H1 (cell line): ENCODE measurements at regions not wholly inside any gene's neighbourhood (a gene's known extent, or its start where the extent isn't known, plus 50 kb on each side); places are given as distances from the start of the nearest gene placed in this dataset.

Source experiments
- BCL11A ChIP-seq, 2 experiments: IDR thresholded peaks; one replicate each; pipeline ENCODE4 v1.6.1; 2011; ENCODE audit warnings: low read depth in 2 of 2, low read length in 2 of 2, mild to moderate bottlenecking in 2 of 2
- CTBP2 ChIP-seq: IDR thresholded peaks from 2 replicates; pipeline ENCODE4 v1.7.0; 2011; ENCODE audit warnings: borderline replicate concordance, mild to moderate bottlenecking, moderate library complexity, mixed read lengths, low read length; ENCODE audit not compliant: insufficient read depth, insufficient read length
- EP300 ChIP-seq, 2 experiments: IDR thresholded peaks; 1 replicate in 1 of 2; 2 replicates in 1 of 2; pipeline ENCODE4 v1.6.1; 2011 to 2012; ENCODE audit warnings: low read depth in 2 of 2, low read length in 2 of 2, mild to moderate bottlenecking in 2 of 2, borderline replicate concordance in 1 of 2, inconsistent platforms in 1 of 2, moderate library complexity in 1 of 2
- GABPA ChIP-seq: IDR thresholded peaks from 2 replicates; pipeline ENCODE4 v1.6.1; 2011; ENCODE audit warnings: mild to moderate bottlenecking, low read length, moderate library complexity, borderline replicate concordance; ENCODE audit not compliant: insufficient read depth
- RAD21 ChIP-seq, 2 experiments: IDR thresholded peaks in 1 of 2; conservative IDR thresholded peaks in 1 of 2; 2 replicates each; pipeline ENCODE4 v1.6.1; 2011; ENCODE audit warnings: low read depth in 2 of 2, low read length in 2 of 2, improper control_type of control experiment in 1 of 2, inconsistent platforms in 1 of 2, mild to moderate bottlenecking in 1 of 2, moderate library complexity in 1 of 2
- SRF ChIP-seq: IDR thresholded peaks from 2 replicates; pipeline ENCODE4 v1.6.1; 2011; ENCODE audit warnings: mild to moderate bottlenecking, low read depth, low read length, moderate library complexity
- ZNF274 ChIP-seq: IDR thresholded peaks from 2 replicates; pipeline ENCODE4 v1.7.0; 2012; ENCODE audit warnings: low read length, borderline replicate concordance; ENCODE audit errors: extremely low read depth

GRCh38 chr4:141912831-141913230 is 276.4 kb downstream of the IL15 start (continued):
- TF ChIP-seq CTBP2, result no peak
- TF ChIP-seq ZNF274, result no peak
- TF ChIP-seq EP300 (IDR thresholded peaks at IDR 0.05; ENCODE audit: borderline replicate concordance in 1 of 2, low read depth in 2 of 2, low read length in 2 of 2), result no peak
- no peak for TF ChIP-seq GABPA
- TF ChIP-seq RAD21 (IDR thresholded peaks at IDR 0.05 in 1 of 2, conservative IDR thresholded peaks at IDR 0.05 in 1 of 2; ENCODE audit: low read depth in 2 of 2, low read length in 2 of 2), result no peak
- no peak for TF ChIP-seq BCL11A (IDR thresholded peaks at IDR 0.05; ENCODE audit: low read depth in 2 of 2, low read length in 2 of 2)
- TF ChIP-seq SRF, result no peak
